A204.1 (cell line): ENCODE measurements at regions not wholly inside any gene's neighbourhood (a gene's known extent, or its start where the extent isn't known, plus 50 kb on each side); places are given as distances from the start of the nearest gene placed in this dataset.

Experiments used
- FAIRE-seq: peaks from 2 replicates; lab custom pipeline; 2012; peaks lifted over from hg19 to GRCh38; lab: Jason Lieb, UNC

- FAIRE-seq = no peak
Observed at GRCh38 chr6:93827728-93828127, 408.4 kb upstream of the EPHA7 start.

- no peak for FAIRE-seq
Observed at GRCh38 chr6:93825950-93826349, 406.6 kb upstream of the EPHA7 start.

GRCh38 chr6:93823489-93823888 lies 404.1 kb upstream of the EPHA7 start:
- no peak for FAIRE-seq

- no peak for FAIRE-seq
Observed at GRCh38 chr6:93822434-93823265, 403.3 kb upstream of the EPHA7 start.

GRCh38 chr6:93821953-93822352 lies 402.6 kb upstream of the EPHA7 start:
- no peak for FAIRE-seq

- peak; percentile 29 for FAIRE-seq
Observed at GRCh38 chr6:93820465-93821082, 401.2 kb upstream of the EPHA7 start.

- no peak for FAIRE-seq
Observed at GRCh38 chr6:93819189-93819588, 399.8 kb upstream of the EPHA7 start.

- peak; percentile 11 for FAIRE-seq
Observed at GRCh38 chr6:93817937-93818336, 398.6 kb upstream of the EPHA7 start.

GRCh38 chr6:93806409-93807270 lies 387.3 kb upstream of the EPHA7 start:
- FAIRE-seq = no peak

- FAIRE-seq = peak; percentile 57
Observed at GRCh38 chr6:93801101-93801847, 381.9 kb upstream of the EPHA7 start.

- FAIRE-seq = peak; percentile 19
Observed at GRCh38 chr6:93799226-93799625, 379.9 kb upstream of the EPHA7 start.

GRCh38 chr6:93794166-93794565 lies 374.8 kb upstream of the EPHA7 start:
- FAIRE-seq = no peak

GRCh38 chr6:93792746-93793145 lies 373.4 kb upstream of the EPHA7 start:
- FAIRE-seq = no peak

GRCh38 chr6:93790981-93791380 lies 371.6 kb upstream of the EPHA7 start:
- FAIRE-seq = no peak

- no peak for FAIRE-seq
Observed at GRCh38 chr6:93789532-93789931, 370.2 kb upstream of the EPHA7 start.

- FAIRE-seq = no peak
Observed at GRCh38 chr6:93787841-93788240, 368.5 kb upstream of the EPHA7 start.

GRCh38 chr6:93786474-93787330 lies 367.3 kb upstream of the EPHA7 start:
- FAIRE-seq = no peak

GRCh38 chr6:93785694-93786030 lies 366.3 kb upstream of the EPHA7 start:
- FAIRE-seq = no peak

- FAIRE-seq = peak; percentile 100
Observed at GRCh38 chr6:93784794-93785693, 365.7 kb upstream of the EPHA7 start.
